Ascending aorta (tissue), 2 donors: ENCODE measurements at regions not wholly inside any gene's neighbourhood (a gene's known extent, or its start where the extent isn't known, plus 50 kb on each side); places are given as distances from the start of the nearest gene placed in this dataset.

Experiments
- DNase-seq, 2 donors: peaks; one replicate each; pipeline ENCODE4 v3.0.0-alpha.2; 2019; ENCODE audit warnings: low spot score in 2 of 2
- H3K27ac ChIP-seq, 2 donors: fragments of 200-600 bp; sonication (generic); one replicate each; pipeline ENCODE4 v1.5.1; 2016 to 2017; ENCODE audit warnings: mild to moderate bottlenecking in 1 of 2
- H3K27me3 ChIP-seq: fragments of 200-600 bp; sonication (generic); one replicate; pipeline ENCODE4 v1.5.1; 2017
- H3K36me3 ChIP-seq, 2 donors: fragments of 200-600 bp; sonication (generic); one replicate each; pipeline ENCODE4 v1.5.1; 2016
- H3K4me1 ChIP-seq, 2 donors: fragments of 200-600 bp; sonication (generic); one replicate each; pipeline ENCODE4 v1.5.1; 2016 to 2017; ENCODE audit warnings: mild to moderate bottlenecking in 1 of 2
- H3K4me3 ChIP-seq, 2 donors: fragments of 200-600 bp; sonication (generic); one replicate each; pipeline ENCODE4 v1.5.1; 2016 to 2017; ENCODE audit warnings: mild to moderate bottlenecking in 1 of 2
- H3K9me3 ChIP-seq, 2 donors: fragments of 200-600 bp; sonication (generic); one replicate each; pipeline ENCODE4 v1.5.1; 2016
- intact Hi-C: fragments of 100-400 bp; cut with DNase I; formaldehyde crosslinking; loops from one replicate; pipeline ENCODE4 v1.15.1; 2023
- TF ChIP-seq, protein P1 (sequence below), 3 experiments: fragments of 200-600 bp in 2 of 3; fragments of 450-650 bp in 1 of 3; sonication (generic) in 2 of 3; IDR thresholded peaks; one replicate each; pipeline ENCODE4 v1.5.1; 2016 to 2019; ENCODE audit warnings: antibody characterized with exemption in 3 of 3, mild to moderate bottlenecking in 1 of 3, moderate library complexity in 1 of 3

DNA sequence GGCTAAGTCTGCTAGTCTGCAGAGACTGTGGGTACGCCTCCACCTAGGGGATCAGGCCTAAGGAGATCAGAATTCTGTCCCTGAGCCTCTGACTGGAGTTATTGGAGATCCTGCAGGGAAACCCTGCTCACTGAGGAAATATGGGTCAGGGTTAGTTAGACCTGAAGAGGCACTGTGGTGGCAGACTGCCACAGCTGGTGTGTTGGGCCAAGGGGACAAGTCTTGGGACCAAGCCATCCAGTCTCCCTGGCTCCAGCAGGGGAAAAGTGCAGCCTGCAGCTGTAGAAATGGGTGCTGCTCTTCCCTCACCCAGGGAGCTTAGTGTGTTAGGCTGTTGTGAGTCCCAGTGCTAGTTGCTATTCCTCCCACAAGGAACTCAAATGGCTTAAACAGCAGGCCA is 334.8 kb upstream of the LARGE1 start:
- H3K9me3 ChIP-seq: no peaks in the 10 kb centered on the region
- no peaks in the 10 kb centered on the region for H3K27me3 ChIP-seq
- H3K4me3 ChIP-seq: no peak overlapping the region
- no peak for DNase-seq
- H3K27ac ChIP-seq: no peak overlapping the region
- intact Hi-C loops: no loop called here
- no peaks in the 10 kb centered on the region for H3K4me1 ChIP-seq
- TF ChIP-seq, protein P1, sequence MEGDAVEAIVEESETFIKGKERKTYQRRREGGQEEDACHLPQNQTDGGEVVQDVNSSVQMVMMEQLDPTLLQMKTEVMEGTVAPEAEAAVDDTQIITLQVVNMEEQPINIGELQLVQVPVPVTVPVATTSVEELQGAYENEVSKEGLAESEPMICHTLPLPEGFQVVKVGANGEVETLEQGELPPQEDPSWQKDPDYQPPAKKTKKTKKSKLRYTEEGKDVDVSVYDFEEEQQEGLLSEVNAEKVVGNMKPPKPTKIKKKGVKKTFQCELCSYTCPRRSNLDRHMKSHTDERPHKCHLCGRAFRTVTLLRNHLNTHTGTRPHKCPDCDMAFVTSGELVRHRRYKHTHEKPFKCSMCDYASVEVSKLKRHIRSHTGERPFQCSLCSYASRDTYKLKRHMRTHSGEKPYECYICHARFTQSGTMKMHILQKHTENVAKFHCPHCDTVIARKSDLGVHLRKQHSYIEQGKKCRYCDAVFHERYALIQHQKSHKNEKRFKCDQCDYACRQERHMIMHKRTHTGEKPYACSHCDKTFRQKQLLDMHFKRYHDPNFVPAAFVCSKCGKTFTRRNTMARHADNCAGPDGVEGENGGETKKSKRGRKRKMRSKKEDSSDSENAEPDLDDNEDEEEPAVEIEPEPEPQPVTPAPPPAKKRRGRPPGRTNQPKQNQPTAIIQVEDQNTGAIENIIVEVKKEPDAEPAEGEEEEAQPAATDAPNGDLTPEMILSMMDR (IDR thresholded peaks at IDR 0.05): no peak
- H3K36me3 ChIP-seq: no peaks in the 10 kb centered on the region

DNA sequence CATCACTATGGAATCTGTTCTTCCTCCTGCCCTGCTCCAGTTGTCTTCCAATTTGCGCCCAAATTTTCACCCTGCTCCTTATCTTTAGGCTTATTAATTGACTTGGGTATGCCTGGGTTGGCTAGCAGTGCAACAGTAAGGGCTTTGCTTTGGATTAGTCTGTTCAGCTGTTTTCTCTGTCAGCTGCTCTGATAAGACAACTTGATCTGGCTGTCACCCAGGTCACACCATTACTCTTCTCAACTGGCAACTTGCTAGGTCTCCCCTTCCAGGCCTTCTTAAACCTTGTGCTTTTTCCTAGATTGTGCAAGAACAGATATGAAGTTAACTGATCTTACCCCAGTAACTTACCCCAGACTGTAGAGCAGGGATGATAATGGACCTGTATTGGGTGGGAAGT is 357.8 kb upstream of the LARGE1 start:
- Histone ChIP-seq H3K9me3 (no peaks in the 10 kb centered on the region), H3K27ac (no peak overlapping the region), H3K4me3 (no peak overlapping the region), H3K4me1 (no peaks in the 10 kb centered on the region), H3K36me3 (no peaks in the 10 kb centered on the region), H3K27me3 (no peaks in the 10 kb centered on the region)
- intact Hi-C loops: no loop called here
- DNase-seq: no peak
- TF ChIP-seq, protein P1 (IDR thresholded peaks at IDR 0.05): no peak

DNA sequence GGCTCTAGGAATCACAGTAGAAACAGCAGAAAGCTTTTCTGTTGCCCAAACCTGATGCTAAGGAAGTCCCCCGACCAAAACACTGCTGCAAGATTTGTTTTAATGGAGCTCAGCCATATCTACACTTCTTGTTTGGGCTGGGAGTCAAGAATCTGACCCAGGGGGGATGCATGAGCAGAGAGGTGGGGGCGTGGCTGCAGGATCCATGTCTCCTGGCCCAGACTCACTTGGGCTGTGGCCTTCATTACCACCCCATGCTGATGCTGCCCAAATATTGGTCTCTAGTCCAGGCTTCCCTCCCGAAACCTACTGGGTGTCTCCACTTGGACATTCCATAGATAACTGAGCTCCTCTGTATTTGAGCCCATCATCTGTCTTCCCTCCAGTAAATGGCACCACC is 361.5 kb upstream of the LARGE1 start:
- TF ChIP-seq, protein P1 (IDR thresholded peaks at IDR 0.05): no peak
- Histone ChIP-seq H3K36me3 (no peaks in the 10 kb centered on the region), H3K27me3 (no peaks in the 10 kb centered on the region), H3K4me3 (no peak overlapping the region), H3K27ac (no peak overlapping the region), H3K4me1 (no peaks in the 10 kb centered on the region), H3K9me3 (no peaks in the 10 kb centered on the region)
- intact Hi-C loops: no loop called here
- no peak for DNase-seq

DNA sequence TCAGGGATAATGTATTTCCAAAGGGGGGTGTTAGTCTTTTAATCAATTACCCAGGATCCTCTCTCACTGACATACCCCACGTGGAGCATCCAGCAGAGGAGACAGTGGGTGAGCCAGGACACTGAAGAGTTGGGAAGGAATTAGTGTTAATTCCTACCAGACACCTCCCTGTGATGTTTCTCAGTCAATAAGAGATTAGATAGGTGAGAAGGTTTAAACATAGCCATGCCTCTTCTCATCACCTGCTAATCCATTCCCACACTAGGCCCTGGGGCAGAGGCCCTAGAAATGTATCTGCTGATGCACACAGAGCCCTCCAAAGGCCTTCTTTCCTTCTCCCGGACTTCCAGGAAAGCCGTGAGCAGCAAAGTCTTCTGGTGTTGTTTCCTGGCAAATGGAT is 363.6 kb upstream of the LARGE1 start:
- no peak overlapping the region for H3K4me3 ChIP-seq
- TF ChIP-seq, protein P1 (IDR thresholded peaks at IDR 0.05): no peak
- H3K27ac ChIP-seq: no peak overlapping the region
- no peaks in the 10 kb centered on the region for H3K4me1 ChIP-seq
- no peaks in the 10 kb centered on the region for H3K36me3 ChIP-seq
- no peaks in the 10 kb centered on the region for H3K9me3 ChIP-seq
- no peaks in the 10 kb centered on the region for H3K27me3 ChIP-seq
- no peak for DNase-seq
- intact Hi-C loops: no loop called here

DNA sequence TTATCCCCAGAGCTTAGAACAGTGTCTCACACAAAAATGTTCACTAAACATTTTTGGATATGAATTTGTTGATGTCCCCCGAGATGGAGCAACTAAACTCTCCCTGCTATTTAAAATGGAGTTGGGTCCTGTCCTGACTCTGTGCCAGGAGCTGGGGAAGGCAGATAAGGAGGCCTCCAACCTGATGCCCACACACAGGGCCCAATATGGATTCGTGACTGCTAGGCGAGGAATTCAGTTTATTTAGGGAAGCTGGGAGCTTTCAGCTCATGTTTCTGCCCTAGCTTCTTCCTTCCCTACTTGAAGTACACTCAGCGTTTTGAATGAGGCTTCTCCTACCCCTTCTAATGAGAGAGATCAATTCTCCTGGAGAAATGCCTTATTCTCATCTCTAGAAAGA is 373.0 kb upstream of the LARGE1 start:
- DNase-seq: no peak
- Histone ChIP-seq H3K9me3 (no peaks in the 10 kb centered on the region), H3K27me3 (no peaks in the 10 kb centered on the region), H3K36me3 (no peaks in the 10 kb centered on the region), H3K4me1 (no peaks in the 10 kb centered on the region), H3K4me3 (no peak overlapping the region), H3K27ac (no peak overlapping the region)
- TF ChIP-seq, protein P1 (IDR thresholded peaks at IDR 0.05): no peak
- intact Hi-C loops: no loop called here

DNA sequence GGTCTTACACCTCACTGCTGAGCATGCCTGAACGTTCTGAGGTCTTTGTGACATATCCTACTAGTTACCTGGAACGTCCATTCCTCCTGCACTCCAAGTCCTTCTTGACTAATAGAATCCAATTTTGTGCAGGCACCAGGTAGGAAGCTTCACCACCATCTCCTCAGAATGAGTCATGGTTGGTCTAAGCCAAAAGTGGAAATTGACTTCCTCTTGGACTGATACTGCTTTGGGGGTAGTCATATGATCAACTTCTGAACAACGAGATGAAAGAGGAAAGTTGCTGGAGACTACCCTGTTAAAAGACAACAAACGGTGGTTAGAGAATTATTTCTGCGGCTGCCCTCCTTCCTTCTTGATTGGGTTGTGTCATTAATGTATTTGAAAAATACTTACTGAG is 374.2 kb upstream of the LARGE1 start:
- TF ChIP-seq, protein P1 (IDR thresholded peaks at IDR 0.05): no peak
- Histone ChIP-seq H3K36me3 (no peaks in the 10 kb centered on the region), H3K4me3 (no peak overlapping the region), H3K9me3 (no peaks in the 10 kb centered on the region), H3K27me3 (no peaks in the 10 kb centered on the region), H3K4me1 (no peaks in the 10 kb centered on the region), H3K27ac (no peak overlapping the region)
- intact Hi-C loops: no loop called here
- DNase-seq: no peak
